Immature natural killer cell (primary cell): ENCODE measurements at regions not wholly inside any gene's neighbourhood (a gene's known extent, or its start where the extent isn't known, plus 50 kb on each side); places are given as distances from the start of the nearest gene placed in this dataset.
"Not testable (repeated sequence)": the region's sequence is repeated elsewhere in the genome, so short reads cannot be mapped to it uniquely, and the experiment has no call there.

Experiments used
- DNase-seq, 3 donors: peaks; one replicate each; pipeline ENCODE4 v3.0.0; 2022; ENCODE audit warnings: mixed read lengths in 1 of 3
- H3K27ac Mint-ChIP-seq, 6 donors: one replicate each; pipeline ENCODE4 v1.8.0; 2020; ENCODE audit warnings: mixed read lengths in 6 of 6, mild to moderate bottlenecking in 5 of 6, inconsistent platforms in 4 of 6, moderate library complexity in 3 of 6
- H3K27me3 Mint-ChIP-seq, 3 donors: one replicate each; pipeline ENCODE4 v1.8.0; 2020 to 2021; ENCODE audit warnings: low read depth in 3 of 3, mild to moderate bottlenecking in 3 of 3, mixed read lengths in 3 of 3, moderate library complexity in 3 of 3, inconsistent platforms in 1 of 3
- H3K36me3 Mint-ChIP-seq, 3 donors: one replicate each; pipeline ENCODE4 v1.8.0; 2020; ENCODE audit warnings: mixed read lengths in 3 of 3, inconsistent platforms in 2 of 3, mild to moderate bottlenecking in 2 of 3
- H3K4me1 Mint-ChIP-seq, 2 donors: one replicate each; pipeline ENCODE4 v1.8.0; 2020; ENCODE audit warnings: inconsistent platforms in 2 of 2, mild to moderate bottlenecking in 2 of 2, mixed read lengths in 2 of 2, moderate library complexity in 1 of 2
- H3K4me3 Mint-ChIP-seq, 5 donors: one replicate each; pipeline ENCODE4 v1.8.0; 2020; ENCODE audit warnings: mild to moderate bottlenecking in 5 of 5, mixed read lengths in 5 of 5, inconsistent platforms in 3 of 5, moderate library complexity in 3 of 5
- H3K9me3 Mint-ChIP-seq, 6 donors: one replicate each; pipeline ENCODE4 v1.8.0; 2020; ENCODE audit warnings: mild to moderate bottlenecking in 6 of 6, mixed read lengths in 6 of 6, inconsistent platforms in 4 of 6, moderate library complexity in 3 of 6

DNA sequence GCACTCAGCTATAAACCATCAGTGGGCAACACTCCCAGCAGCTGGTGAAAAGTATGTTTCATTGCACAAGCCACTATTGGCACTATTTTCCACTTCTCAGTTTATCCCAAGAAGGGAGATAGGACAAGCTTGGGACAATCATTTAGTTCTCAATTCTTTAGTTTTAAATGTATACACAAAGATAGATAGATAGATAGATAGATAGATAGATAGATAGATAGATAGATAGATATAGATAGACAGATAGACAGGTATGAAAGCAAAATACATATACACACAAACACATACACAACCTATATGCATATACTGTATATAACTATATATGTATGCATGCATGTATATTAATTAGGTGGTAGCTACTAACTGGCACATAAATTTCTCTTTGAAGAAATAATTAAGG lies 411.6 kb upstream of the KCND2 start:
- H3K4me3 Mint-ChIP-seq, result no peak overlapping the region
- peaks cover 9 to 51% (median 30%) of the 10 kb centered on the region in 6 donors for H3K9me3 Mint-ChIP-seq
- H3K27ac Mint-ChIP-seq, result no peak overlapping the region
- no peaks in the 10 kb centered on the region for H3K4me1 Mint-ChIP-seq
- H3K36me3 Mint-ChIP-seq, result peaks cover 0 to 4% (median 0%) of the 10 kb centered on the region in 3 donors
- H3K27me3 Mint-ChIP-seq, result no peaks in the 10 kb centered on the region
- DNase-seq, result no peak

DNA sequence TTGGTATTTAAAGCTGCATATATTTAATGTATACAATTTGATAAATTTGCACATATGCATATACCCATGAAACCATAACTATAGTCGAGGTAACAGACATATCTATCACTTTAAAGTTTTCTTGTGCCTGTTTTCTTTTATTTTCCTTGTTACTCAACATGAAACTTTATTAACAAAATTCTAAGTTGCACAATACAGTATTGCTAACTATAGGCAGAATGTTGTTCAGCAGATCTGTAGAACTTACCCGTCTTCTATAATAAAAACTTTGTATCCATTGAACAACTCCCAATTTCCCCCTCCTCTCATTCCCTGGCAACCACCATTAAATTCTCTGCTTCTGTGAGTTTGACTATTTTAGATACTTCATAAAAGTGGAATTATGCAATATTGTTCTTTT lies 404.6 kb upstream of the KCND2 start:
- Mint-ChIP-seq H3K36me3 (peaks cover 0 to 5% (median 0%) of the 10 kb centered on the region in 3 donors), H3K27ac (no peak overlapping the region), H3K4me1 (no peaks in the 10 kb centered on the region), H3K4me3 (no peak overlapping the region), H3K27me3 (peaks cover 0 to 1% (median 0%) of the 10 kb centered on the region in 3 donors), H3K9me3 (peaks cover 2 to 34% (median 20%) of the 10 kb centered on the region in 6 donors)
- no peak for DNase-seq

DNA sequence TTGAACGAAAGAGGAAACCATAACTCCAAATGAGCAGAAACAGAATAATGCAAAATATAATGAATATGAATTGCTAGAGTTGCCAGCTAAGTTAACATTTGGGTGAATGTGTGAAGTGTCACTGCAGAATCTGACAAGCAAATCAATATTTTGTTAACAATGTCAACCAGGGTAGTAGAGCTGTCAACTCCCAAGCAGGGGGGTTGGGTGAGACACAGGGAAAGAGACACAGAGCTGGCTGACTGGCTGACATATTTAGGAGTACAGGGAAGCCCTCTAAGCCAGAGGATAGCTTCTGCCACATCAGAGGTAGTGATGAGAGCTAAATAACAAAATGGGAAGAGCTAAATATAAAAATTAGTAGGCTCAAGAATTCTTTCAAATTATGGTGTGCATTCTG lies 393.1 kb upstream of the KCND2 start:
- peaks cover 0 to 1% (median 0%) of the 10 kb centered on the region in 3 donors for H3K27me3 Mint-ChIP-seq
- no peak overlapping the region for H3K27ac Mint-ChIP-seq
- DNase-seq, result no peak
- H3K9me3 Mint-ChIP-seq, result peaks cover 18 to 42% (median 32%) of the 10 kb centered on the region in 6 donors
- H3K36me3 Mint-ChIP-seq, result peaks cover 0 to 3% (median 0%) of the 10 kb centered on the region in 3 donors
- no peaks in the 10 kb centered on the region for H3K4me1 Mint-ChIP-seq
- no peak overlapping the region for H3K4me3 Mint-ChIP-seq

DNA sequence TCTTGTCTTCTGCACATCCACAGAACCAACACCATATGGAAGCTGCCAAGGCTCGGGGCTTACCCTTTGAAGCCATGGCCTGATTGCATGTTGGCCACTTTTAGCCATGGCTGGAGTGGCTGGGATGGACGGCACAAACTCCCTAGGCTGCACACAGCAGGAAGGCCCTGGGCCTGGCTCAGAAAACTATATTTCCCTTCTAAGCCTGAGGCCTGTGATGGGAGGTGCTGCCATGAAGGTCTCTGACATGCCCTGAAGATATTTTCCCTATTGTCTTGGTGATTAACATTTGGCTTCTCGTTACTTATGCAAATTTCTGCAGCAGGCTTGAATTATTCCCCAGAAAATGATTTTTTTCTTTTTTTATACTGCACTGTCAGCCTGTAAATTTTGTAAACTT lies 387.0 kb upstream of the KCND2 start:
- no peaks in the 10 kb centered on the region for H3K4me1 Mint-ChIP-seq
- peaks cover 0 to 1% (median 0%) of the 10 kb centered on the region in 3 donors for H3K27me3 Mint-ChIP-seq
- H3K4me3 Mint-ChIP-seq, result no peak overlapping the region
- peaks cover 0 to 5% (median 0%) of the 10 kb centered on the region in 3 donors for H3K36me3 Mint-ChIP-seq
- no peak for DNase-seq
- no peak overlapping the region for H3K27ac Mint-ChIP-seq
- peaks cover 13 to 65% (median 48%) of the 10 kb centered on the region in 6 donors for H3K9me3 Mint-ChIP-seq

DNA sequence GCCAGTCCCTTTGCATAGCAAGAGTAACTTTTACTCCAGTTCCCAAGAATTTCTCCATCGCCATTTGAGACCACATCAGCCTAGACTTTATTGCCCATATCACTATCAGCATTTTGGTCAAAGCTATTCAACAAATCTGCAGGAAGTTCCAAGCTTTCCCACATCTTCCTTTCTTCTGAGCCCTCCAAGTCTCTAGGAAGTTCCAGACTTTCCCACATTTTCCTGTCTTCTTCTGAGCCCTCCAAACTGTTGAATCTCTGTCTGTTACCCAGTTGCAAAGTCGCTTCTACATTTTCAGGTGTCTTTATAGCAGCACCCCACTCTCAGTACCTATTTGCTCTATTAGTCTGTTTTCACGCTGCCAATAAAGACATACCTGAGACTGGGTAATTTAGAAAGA lies 386.4 kb upstream of the KCND2 start:
- H3K9me3 Mint-ChIP-seq, result peaks cover 13 to 63% (median 46%) of the 10 kb centered on the region in 6 donors
- not testable (repeated sequence) for H3K4me1 Mint-ChIP-seq, H3K27ac Mint-ChIP-seq, H3K27me3 Mint-ChIP-seq, DNase-seq, H3K4me3 Mint-ChIP-seq, H3K36me3 Mint-ChIP-seq

DNA sequence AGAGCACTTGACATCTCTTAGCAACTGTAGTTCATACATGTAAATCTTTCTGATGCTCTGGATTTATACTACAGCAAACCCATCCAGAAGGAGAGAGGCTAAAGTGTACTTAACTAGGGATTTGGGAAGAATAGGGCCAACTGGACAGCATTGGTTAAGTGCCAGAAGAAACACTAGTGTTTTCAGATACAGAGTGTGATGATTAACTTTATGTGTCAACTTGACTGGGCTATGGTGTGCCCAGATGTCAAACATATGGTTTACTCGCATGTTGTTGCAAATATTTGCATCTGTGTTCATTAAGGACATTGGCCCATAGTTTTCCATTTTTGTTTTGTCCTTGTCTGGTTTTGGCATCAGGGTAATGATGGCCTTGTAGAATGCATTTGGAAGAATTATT lies 384.7 kb upstream of the KCND2 start:
- Mint-ChIP-seq H3K4me3 (no peak overlapping the region), H3K27ac (no peak overlapping the region), H3K27me3 (peaks cover 0 to 1% (median 0%) of the 10 kb centered on the region in 3 donors)

DNA sequence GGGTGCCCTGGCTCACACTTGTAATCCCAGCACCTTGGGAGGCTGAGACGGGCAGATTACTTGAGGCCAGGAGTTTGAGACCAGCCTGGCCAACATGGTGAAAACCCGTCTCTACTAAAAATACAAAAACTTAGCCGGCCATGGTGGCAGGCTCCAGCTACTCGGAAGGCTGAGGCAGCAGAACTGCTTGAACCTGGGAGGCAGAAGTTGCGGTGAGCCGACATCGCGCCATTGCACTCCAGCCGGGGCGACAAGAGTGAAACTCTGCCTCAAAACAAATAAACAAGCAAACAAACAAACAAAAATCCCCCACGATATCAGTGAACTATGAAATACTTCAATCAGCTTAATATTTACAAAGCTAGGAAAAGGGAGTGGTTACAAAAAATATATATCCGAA lies 382.3 kb upstream of the KCND2 start:
- H3K27ac Mint-ChIP-seq, result no peak overlapping the region
- no peak for DNase-seq
- H3K36me3 Mint-ChIP-seq, result peaks cover 0 to 5% (median 0%) of the 10 kb centered on the region in 3 donors
- H3K9me3 Mint-ChIP-seq, result peaks cover 11 to 51% (median 28%) of the 10 kb centered on the region in 6 donors
- no peak overlapping the region for H3K4me3 Mint-ChIP-seq
- no peaks in the 10 kb centered on the region for H3K4me1 Mint-ChIP-seq
- peaks cover 0 to 1% (median 0%) of the 10 kb centered on the region in 3 donors for H3K27me3 Mint-ChIP-seq

More for the DNA sequence above, 384.7 kb upstream of the KCND2 start:
- Mint-ChIP-seq H3K36me3 (peaks cover 0 to 5% (median 0%) of the 10 kb centered on the region in 3 donors), H3K9me3 (peaks cover 11 to 67% (median 40%) of the 10 kb centered on the region in 6 donors), H3K4me1 (no peaks in the 10 kb centered on the region)
- DNase-seq, result no peak

DNA sequence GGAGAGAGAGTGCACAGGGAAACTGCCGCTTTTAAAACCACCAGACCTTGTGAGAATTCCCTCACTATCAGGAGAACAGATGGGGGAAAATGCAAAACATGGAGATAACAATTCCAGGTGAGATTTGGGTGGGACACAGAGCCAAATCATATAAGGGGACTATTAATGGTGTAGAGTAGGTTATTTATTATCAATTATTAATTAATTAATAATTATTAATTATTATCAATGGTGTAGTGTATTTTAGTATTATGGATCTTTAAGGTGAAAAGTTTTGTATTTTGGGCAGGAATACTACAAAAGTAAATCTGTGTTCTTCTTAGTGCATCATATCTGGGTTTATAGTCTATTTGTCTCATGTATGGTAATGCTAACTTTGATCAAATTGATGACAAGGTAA lies 377.7 kb upstream of the KCND2 start:
- Mint-ChIP-seq H3K4me3 (no peak overlapping the region), H3K36me3 (peaks cover 0 to 2% (median 0%) of the 10 kb centered on the region in 3 donors), H3K4me1 (no peaks in the 10 kb centered on the region), H3K27ac (no peak overlapping the region), H3K27me3 (peaks cover 0 to 1% (median 0%) of the 10 kb centered on the region in 3 donors), H3K9me3 (peaks cover 20 to 62% (median 36%) of the 10 kb centered on the region in 6 donors)
- DNase-seq, result no peak

DNA sequence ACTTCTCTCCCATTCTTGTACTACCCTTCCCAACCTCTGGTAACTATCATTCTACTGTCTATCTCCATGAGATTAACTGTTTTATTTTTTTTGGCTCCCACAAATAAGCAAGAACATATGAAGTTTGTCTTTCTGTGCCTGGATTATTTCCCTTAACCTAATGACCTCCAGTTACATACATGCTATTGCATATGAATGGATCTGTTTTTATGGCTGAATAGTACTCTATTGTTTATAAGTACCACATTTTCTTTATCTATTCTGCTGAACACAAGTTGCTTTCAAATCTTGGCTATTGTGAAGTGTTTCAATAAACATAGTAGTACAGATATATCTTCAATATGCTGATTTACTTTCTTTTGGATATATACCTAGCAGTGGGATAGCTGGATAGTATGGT lies 376.6 kb upstream of the KCND2 start:
- H3K4me1 Mint-ChIP-seq, result no peaks in the 10 kb centered on the region
- H3K36me3 Mint-ChIP-seq, result no peaks in the 10 kb centered on the region
- peaks cover 15 to 53% (median 42%) of the 10 kb centered on the region in 6 donors for H3K9me3 Mint-ChIP-seq
- H3K27me3 Mint-ChIP-seq, result peaks cover 0 to under 1% (median 0%) of the 10 kb centered on the region in 3 donors
- H3K4me3 Mint-ChIP-seq, result no peak overlapping the region
- no peak overlapping the region for H3K27ac Mint-ChIP-seq
- no peak for DNase-seq

DNA sequence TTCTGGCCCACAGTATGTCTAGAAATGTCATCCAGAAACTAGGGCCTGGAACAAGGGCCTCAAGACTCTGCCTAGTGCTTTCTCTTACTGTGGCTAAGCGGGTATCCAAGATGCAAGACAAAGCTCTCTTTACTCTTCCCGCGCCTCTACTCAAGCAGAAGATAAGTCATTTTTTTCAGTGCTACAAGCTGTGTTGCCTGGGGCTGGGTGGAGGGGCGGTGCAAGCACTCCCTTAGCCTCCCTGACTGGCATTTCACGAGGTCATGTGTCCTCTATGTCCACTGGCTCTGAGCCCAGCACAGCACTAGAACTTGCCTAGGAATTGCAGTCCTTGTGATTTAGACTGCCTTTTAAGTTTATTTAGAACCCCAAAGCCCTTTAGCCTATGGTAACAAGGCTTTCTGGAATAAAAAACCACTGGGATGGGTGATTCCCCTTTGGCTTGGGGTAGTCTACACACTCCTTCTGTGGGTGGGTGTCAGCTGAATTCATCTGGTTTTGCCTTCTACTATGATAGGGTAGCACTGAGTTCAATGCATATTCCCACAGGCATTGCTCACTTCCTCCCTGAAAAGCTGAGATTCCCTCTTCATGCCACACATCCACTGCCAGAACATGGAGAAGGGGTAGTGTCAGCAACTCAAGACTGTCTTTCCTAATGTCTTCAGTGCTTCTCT lies 371.8 kb upstream of the KCND2 start:
- no peaks in the 10 kb centered on the region for H3K4me1 Mint-ChIP-seq
- H3K27me3 Mint-ChIP-seq, result peaks cover 0 to 2% (median 0%) of the 10 kb centered on the region in 3 donors
- no peak overlapping the region for H3K27ac Mint-ChIP-seq

DNA sequence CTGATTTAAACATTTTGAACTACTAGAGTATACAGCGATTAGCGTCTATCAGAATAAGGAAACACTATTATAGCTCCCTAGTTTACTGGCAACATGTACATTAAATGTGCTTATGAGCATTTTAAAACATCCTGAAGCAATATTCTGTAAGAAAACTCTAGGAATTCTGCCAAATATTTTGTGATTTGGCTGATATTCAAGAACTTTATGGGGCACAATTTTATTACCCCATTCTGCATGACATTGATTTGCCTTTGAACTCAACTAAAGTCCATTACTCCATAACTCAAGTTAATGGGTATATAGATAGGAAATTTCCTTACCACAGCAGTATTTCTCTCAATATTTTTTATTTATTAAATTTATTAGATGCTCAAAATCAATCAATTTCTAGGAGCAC lies 369.9 kb upstream of the KCND2 start:
- peaks cover 10 to 56% (median 34%) of the 10 kb centered on the region in 6 donors for H3K9me3 Mint-ChIP-seq
- H3K36me3 Mint-ChIP-seq, result peaks cover 0 to 3% (median 0%) of the 10 kb centered on the region in 3 donors
- H3K27me3 Mint-ChIP-seq, result peaks cover 0 to 2% (median 0%) of the 10 kb centered on the region in 3 donors
- DNase-seq, result no peak
- no peak overlapping the region for H3K27ac Mint-ChIP-seq
- no peaks in the 10 kb centered on the region for H3K4me1 Mint-ChIP-seq
- no peak overlapping the region for H3K4me3 Mint-ChIP-seq

More for the DNA sequence above, 371.8 kb upstream of the KCND2 start:
- Mint-ChIP-seq H3K9me3 (peaks cover 13 to 56% (median 39%) of the 10 kb centered on the region in 6 donors), H3K4me3 (no peak overlapping the region), H3K36me3 (no peaks in the 10 kb centered on the region)
- DNase-seq, result no peak

DNA sequence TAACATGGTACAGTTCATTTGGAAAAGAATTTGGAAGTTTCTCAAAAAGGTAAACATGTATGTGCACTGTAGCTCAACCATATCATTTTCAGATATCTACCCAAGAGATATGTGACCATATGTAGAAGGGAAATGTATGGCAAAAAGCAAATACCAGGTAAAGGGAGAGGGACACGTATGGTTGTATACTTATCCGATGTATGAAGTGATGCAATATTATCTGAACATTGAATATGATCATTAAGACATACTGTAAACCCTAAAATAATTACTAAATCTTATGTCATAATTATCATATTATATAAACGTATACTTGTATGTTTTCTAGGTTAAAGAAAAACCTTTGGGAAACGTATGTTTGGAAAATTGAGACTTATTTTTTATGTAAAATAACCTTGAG lies 367.5 kb upstream of the KCND2 start:
- H3K4me1 Mint-ChIP-seq, result no peaks in the 10 kb centered on the region
- H3K4me3 Mint-ChIP-seq, result no peak overlapping the region
- H3K27ac Mint-ChIP-seq, result no peak overlapping the region
- H3K36me3 Mint-ChIP-seq, result peaks cover 0 to 3% (median 0%) of the 10 kb centered on the region in 3 donors
- peaks cover 0 to 2% (median 0%) of the 10 kb centered on the region in 3 donors for H3K27me3 Mint-ChIP-seq
- H3K9me3 Mint-ChIP-seq, result peaks cover 4 to 50% (median 28%) of the 10 kb centered on the region in 6 donors
- no peak for DNase-seq

DNA sequence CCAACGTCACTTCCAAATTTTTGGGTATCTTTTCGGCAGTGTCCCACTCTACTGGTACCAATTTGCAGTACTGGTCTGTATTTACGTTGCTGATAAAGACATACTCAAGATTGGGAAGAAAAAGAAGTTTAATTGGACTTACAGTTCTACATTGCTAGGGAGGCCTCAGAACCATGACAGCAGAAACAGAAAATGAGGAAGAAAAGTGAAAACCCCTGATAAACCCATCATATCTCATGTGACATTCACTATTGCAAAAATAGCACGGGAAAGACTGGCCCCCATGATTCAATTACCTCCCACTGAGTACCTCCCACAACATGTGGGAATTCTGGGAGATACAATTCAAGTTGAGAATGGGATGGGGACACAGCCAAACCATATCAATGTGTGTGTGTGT lies 364.0 kb upstream of the KCND2 start:
- H3K27ac Mint-ChIP-seq, result no peak overlapping the region
- DNase-seq, result no peak
- peaks cover 0 to 2% (median 0%) of the 10 kb centered on the region in 3 donors for H3K27me3 Mint-ChIP-seq
- H3K4me3 Mint-ChIP-seq, result no peak overlapping the region
- H3K9me3 Mint-ChIP-seq, result peaks cover 6 to 37% (median 20%) of the 10 kb centered on the region in 6 donors
- no peaks in the 10 kb centered on the region for H3K4me1 Mint-ChIP-seq
- peaks cover 0 to 3% (median 0%) of the 10 kb centered on the region in 3 donors for H3K36me3 Mint-ChIP-seq

DNA sequence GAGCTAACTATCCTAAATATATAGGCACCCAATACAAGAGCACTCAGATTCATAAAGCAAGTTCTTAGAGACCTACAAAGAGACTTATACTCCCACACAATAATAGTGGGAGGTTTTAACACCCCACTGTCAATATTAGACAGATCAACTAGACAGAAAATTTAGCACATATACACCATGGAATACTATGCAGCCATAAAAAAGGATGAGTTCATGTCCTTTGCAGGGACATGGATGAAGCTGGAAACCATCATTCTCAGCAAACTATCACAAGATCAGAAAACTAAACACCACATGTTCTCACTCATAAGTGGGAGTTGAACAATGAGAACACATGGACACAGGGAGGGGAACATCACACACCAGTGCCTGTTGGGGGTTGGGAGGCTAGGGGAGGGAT lies 358.9 kb upstream of the KCND2 start:
- not testable (repeated sequence) for H3K27me3 Mint-ChIP-seq, H3K4me1 Mint-ChIP-seq, H3K27ac Mint-ChIP-seq, H3K4me3 Mint-ChIP-seq, H3K36me3 Mint-ChIP-seq, DNase-seq
- peaks cover 9 to 54% (median 29%) of the 10 kb centered on the region in 6 donors for H3K9me3 Mint-ChIP-seq
